ENCODE measurements at regions not wholly inside any gene's neighbourhood (a gene's known extent, or its start where the extent isn't known, plus 50 kb on each side); places are given as distances from the start of the nearest gene placed in this dataset.
"Not testable (repeated sequence)": the region's sequence is repeated elsewhere in the genome, so short reads cannot be mapped to it uniquely, and the experiment has no call there.

DNA sequence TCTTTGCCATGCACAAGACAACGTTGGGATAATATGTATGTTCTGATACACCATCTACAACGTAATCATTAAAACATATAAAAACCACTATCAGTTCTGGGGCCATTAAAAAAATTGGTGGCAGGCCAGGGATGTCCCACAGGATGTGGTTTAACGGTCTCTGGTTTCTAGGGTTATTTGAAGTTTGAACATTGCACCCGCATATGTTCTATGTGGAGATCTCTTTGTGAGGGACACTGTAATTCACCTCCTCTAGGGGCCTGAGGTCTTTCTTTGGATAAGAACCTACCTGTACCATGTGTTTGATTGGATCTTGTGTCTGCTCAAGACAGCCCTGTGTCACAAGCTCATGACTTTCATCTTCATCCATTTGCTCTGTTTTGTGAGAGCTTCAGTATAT, 73.2 kb downstream of the GGTLC2 start:
- no peak for DNase-seq

DNA sequence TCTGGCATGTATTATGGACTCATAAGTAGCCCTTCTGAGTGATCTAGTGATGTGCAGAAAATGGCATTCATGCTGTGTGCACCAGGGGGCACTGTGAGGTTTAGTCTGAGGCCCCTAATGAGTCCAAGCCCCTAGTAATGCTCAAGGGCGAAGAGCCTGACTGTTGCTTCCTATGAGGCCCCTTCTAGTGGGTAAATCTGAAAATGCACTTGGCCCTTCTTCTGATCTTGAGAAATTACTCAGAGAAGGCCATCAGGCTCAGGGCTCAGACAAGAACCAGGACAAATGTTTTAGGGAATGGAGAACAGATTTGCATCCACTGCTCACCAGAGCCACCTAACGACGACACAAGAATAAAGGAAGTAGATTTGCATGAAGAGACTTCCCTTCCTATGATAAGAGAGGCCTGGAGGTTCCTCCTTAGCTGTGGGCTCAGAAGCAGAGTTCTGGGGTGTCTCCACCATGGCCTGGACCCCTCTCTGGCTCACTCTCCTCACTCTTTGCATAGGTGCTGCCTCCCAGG, 75.8 kb downstream of the GGTLC2 start:
- peak; percentile 6 for DNase-seq

DNA sequence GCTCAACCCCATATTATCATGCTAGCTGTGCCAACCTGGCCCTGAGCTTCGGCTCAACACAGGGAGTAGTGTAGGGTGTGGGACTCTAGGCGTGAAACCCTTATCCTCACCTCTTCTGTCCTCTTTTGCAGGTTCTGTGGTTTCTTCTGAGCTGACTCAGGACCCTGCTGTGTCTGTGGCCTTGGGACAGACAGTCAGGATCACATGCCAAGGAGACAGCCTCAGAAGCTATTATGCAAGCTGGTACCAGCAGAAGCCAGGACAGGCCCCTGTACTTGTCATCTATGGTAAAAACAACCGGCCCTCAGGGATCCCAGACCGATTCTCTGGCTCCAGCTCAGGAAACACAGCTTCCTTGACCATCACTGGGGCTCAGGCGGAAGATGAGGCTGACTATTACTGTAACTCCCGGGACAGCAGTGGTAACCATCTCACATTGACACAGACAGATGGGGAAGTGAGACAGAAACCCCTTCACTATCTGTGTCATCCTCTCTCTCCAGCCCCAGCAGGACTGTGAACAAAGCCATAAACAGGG, 76.4 kb downstream of the GGTLC2 start:
- no peak for DNase-seq

DNA sequence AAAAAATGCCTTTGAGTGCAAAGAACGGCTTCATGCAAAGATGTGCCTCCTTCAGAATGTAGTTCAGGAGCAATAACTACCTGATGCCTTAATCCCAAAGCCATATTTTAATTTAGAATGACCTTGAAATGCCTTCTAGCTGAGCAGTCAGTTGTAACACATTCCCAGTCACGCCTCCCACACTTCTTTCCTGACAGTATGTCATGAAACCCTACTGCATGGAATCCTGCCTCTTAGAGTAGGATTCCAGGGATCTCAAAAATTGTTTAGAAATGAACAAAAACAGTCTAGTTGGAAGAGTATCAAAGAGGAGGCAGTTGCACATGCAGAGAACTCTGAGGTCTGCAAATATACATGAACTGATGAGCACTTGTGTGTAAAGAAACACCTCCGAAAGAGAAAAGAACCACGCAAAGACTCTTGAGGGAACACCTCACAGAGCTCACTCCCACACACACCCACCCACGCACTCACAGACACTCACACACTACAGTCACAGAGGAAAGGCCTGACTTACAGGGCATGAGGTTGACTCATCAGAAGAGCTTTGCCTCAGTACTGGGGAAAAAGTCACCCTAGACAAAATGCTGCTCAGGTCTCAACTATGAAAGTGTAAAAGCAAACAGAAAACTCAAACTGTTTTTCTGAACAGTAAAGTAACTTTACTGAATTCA, 77.4 kb downstream of the GGTLC2 start:
- no peak for DNase-seq

DNA sequence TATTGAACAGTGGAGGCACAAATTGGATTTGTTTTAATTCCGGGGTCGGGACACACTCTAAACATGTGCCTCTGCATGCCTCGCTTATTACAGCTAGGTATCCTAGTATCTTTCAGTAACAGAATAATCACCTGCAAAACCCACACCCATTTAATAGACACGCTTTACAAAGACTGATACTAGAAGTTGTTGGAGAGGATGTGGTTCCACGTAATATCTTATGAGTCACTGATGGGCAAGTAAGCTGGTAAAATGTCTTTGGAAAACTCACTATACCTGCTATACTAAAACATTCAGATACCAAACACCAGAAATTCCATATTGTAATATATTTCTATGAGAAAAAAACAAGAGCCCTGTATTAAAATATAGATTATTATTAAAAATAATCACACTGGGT, 84.0 kb downstream of the GGTLC2 start:
- no peak for DNase-seq

DNA sequence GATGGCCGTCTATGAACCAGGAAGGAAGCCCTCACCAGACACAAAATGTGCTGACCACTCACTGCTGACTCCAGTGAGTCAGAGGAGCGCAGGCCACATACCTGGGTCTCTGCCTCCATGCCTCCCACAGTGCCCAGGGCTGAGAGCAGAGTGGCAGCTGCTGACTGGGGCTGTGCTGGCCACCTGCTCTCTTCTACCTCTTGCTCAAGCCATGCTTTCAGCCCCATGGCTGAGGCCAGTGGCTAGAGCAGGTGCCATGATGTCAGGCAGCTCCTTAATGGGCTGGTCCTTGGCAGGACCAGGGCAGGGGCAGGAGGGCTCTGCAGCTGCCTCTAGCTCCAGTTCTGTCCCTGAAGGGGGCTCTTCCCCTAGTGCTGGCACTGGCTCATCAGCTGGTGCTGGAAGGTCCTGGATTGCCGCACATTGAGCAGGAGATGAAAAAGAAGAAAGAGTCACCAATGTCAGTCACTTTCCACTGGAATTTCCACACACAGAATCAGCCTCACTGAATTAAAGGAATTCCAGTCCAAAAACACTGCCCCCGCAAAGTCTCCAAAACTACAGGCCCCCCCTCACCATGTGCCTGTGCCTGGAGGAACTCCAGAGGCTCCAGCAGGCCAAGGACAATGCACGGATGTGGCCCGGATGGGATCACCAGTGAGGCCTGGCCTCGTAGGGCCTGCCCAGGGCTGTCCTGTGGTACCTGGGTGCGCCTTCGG, 86.4 kb downstream of the GGTLC2 start:
- DNase-seq, result no peak

DNA sequence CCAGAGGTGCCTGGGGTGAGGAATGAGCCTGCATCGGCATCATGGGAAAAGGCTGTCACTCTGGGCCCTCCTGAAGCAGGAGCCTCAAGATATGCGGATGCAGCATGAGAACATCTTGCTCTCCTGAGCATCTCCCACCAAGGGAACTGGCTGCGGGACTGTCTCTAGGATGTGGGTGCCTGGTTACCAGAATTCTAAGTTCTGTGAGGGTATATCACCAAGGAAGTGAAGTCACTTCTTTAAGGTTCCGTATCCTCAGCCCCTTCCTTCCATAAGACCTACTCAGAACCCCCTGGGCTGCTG, 86.9 kb downstream of the GGTLC2 start:
- no peak for DNase-seq

DNA sequence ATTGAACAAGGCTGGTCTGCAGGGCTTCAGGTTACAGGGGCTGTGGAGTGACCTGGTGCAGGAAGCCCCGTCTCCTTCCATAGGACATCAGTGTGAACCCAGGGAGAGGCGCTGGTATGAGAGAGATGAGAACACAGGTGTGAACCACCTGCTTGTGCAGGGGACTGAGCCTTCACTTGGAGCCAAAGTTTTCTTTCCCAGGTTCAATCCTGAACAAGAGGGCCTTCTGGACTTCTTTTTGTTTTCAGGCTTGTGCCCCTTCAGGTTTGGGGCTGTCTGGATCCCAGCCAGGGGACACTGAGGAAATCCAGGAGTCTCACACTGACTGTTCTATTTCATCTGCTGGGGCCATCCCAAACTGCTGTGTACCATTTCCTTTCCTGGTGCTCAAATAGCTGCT, 88.6 kb downstream of the GGTLC2 start:
- not testable (repeated sequence) for DNase-seq

DNA sequence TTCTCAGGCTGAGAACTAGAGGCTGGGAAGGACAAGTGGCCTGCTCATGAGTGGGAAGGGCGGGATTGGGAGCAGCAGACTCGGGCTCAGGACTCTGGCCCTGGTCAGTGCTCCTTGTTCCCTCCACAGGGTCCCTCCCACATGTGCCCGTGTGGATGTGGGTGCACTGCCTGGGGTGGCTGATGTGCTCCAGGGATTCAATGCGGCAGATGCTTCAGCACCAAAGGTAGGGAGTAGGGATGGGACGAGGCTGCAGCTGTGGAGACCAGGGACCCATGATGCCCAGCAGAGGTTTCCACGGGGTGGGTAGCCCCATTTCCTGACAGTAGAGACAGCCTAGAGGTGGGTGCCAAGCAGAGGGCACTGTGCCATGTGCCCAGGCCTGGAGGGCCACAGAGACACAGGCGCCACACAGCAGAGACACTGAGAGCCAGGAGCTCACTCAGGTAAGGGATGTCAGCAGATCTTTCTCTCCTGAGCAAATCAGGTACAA, 89.5 kb downstream of the GGTLC2 start:
- no peak for DNase-seq

DNA sequence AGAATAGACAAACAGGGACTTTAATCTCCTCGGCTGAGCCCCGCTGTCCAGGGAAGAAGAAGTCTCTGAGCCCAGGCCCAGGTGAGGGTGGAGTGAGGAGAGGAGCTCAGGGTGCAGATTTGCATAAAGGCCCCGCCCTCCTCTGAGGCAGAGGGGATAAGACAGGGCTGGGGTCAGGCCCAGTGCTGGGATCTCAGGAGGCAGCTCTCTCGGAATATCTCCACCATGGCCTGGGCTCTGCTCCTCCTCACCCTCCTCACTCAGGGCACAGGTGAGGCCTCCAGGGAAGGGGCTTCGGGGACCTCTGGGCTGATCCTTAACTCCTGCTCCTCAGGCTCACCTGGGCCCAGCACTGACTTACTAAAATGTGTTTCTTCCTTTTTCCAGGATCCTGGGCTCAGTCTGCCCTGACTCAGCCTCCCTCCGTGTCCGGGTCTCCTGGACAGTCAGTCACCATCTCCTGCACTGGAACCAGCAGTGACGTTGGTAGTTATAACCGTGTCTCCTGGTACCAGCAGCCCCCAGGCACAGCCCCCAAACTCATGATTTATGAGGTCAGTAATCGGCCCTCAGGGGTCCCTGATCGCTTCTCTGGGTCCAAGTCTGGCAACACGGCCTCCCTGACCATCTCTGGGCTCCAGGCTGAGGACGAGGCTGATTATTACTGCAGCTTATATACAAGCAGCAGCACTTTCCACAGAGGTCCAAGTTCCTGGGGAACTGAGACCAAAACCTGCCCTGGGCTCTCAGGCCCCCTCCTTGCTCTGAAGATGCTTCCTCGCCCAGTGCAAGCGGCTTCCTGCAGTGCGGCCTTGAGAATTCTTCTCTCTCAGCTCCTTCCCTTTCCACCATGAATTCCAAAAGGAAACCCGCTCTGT, 90.2 kb downstream of the GGTLC2 start:
- DNase-seq, result not testable (repeated sequence)

DNA sequence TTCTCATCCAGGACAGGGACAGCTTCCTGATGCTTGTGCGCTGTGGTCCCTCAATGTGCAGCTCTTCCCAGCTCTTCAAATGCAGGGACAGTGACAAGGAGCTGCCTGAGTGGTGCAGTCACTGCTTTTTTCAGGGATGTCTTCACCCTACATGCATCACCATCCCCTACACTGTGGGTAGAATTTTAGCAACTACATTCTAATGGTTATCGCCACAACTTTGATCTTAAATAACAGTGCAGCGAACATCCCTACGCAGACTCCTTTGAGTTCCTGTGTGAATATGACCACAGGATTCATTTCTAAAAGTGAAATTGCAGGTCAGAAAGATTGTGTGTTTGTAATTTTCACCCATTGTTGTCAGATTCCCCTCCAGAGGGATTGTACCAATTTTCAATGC, 90.9 kb downstream of the GGTLC2 start:
- not testable (repeated sequence) for DNase-seq

DNA sequence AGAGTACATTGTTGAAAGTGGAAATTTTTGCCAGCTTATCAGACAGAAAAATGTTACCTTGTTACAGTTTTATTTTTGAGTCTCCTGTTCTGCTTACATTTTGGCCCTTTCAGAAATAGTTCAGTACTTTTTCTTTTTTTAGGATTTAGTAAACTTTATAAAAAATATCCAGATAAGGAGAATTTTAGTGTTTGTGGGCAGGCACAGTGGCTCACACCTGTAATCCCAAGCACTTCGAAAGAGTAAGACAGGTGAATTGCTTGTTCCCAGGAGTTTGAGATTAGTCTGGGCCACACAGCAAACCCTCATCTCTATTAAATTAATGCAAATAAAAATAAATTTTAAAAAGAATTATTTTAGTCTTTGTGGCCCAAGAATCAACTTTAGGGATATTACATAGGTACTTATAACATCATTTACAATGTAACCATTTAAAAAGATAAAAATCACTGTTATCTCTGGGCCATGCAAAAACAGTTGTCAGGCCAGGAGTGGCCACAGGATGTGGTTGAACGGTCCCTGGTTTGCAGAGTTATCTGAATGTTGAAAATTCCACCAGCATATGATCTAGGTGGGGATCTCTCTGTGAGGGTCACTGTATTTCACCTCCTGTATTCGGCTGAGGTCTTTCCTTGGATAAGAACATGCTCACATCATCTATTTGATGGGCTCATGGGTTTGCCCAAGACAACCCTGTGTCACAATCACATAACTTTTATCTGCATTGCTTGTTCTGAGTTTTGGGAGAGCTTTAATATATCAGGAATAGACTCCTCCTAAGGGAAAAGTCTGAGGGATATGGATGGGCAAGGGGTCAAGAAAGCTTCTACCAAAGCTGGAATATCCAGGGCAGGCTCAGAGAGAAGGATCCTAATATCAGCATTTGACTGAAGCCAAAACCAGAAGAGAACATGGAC, 91.5 kb downstream of the GGTLC2 start:
- no peak for DNase-seq

DNA sequence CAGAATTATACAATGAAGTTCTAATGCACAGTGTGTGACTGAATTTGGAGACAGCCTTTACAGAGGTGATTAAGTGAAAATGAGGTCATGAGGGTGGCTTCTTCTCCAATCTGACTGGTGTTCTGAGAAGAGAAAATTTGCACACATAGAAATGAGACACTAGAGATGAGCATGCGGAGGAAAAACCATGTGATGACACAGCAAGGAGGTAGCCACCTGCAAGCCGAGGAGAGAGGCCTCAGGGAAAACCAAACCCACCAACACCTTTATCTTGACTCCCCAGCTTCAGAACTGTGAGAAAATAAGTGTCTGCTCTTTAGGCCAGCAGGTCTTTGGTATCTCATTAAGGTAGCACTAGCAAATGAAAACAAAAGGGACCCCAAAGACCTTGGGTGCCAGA, 93.2 kb downstream of the GGTLC2 start:
- no peak for DNase-seq

DNA sequence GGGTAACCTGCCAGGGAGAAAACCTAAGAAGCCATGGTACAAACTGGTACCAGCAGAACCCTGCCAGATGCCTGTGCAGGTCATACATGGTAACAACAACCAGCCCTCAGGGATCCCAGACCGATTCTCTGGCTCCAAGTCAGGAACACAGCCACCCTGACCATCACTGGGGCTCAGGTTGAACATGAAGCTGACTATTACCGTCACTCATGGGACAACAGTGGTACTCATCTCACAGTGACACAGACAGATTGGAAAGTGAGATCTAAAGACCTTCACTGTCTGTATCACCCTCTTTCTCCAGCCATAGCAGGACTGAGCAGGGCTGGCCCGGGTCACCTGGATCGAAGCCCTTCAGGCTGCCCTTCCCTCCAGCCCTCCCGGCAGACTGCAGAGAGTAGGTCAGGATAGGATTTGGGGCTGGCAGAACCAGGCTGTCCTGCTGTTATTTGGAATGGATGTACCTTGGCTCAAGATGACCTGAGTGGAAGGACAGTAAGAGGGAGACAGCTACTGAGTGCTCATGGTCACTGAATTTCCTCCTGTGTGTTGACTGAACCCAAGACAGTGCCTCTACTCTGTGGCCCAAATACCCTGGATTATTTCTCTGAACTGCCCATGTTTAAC, 94.7 kb downstream of the GGTLC2 start:
- DNase-seq, result no peak

DNA sequence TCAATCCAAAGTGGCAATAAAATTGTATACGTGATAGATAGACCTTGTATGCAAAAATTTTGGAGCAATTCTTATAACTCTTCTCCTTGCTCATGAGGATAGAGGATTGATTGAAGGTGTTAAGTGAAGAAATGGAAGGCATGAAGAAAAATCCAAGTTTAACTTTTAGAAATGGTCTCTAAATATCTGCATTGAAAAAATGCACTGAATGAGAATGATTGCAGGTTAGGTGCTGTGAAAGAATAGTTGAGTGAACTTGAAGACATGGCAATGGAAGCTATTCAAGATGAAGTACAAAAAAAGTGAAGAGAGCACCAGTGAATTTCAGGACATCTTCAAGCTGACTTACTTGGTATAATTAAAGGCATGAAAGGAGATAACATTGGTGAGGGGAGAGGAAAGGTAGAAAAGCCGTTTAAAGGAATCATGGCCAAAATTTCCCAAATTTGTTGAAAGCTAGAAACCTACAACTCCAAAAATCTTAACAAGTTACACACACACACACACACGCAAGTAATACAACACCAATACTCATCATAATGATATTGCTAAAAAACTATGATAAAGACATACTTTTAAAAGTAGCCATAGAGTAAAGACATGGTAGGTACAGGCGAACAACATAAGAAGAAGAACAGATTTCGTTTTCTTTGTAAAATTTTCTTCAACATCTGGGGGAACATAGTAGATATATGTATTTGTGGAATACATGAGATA, 96.3 kb downstream of the GGTLC2 start:
- no peak for DNase-seq

DNA sequence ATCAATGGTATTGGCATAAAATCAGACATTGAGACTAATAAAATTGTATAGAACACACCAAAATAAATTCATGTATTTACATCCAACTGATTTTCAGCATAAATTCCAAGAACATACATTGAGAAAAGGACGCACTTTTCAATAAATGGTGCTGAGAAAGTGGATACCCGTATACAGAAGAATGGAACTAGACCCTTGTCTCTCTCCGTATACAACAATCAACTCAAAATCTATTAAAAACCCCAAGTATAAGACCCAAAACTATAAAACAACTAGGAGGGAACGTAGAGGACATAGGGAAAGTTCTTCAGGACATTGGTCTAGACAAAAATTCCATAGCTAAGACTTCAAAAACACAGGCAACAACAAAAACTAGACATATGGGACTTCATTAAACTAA, 97.4 kb downstream of the GGTLC2 start:
- no peak for DNase-seq

DNA sequence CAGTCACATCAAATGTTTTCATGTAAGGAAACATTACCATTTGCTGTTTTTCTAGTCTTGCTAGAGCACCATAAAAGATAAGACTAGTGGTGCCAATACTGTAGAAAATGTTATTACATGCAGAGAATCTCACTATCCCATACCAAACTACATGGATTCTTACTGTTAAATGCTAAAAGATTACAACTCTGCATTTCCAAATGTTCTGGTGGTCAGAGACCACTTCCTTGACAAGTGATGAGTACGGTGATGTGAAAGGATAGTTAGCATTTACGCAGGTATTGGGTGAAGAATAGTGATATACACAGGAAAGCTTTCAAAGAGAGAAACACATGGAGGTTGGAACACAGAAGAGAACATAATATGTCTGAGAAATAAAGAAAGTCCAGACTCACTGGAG, 98.2 kb downstream of the GGTLC2 start:
- no peak for DNase-seq

DNA sequence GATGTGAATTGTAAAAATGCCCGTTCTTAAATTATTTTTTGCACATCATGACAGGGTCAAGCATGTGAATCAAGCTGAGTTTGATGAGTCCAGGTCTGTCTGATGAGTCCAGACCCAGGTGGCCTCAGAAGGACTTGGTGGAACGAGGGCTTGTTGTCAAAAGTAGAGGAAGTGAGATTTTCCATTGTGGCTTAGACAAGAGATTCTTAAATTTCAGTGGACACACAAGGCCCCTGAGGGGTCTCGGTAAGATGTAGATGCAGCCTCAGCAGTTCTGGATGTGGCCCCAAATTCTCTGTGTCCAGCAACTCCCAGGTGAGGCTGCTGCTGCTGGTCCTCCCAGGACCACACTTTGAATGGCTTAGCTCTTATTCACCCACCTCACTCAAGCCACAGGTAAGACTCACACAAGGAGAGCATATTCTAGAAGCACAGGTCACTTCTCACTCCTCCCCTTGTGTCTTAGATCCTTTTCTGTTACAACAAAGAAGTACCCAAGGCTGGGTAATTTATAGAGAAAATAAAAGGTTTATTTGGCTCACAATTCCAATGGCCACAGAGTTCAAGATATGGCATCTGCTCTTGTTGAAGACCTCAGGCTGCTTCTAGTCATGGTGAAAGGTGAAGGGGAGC, 98.8 kb downstream of the GGTLC2 start:
- DNase-seq, result no peak

DNA sequence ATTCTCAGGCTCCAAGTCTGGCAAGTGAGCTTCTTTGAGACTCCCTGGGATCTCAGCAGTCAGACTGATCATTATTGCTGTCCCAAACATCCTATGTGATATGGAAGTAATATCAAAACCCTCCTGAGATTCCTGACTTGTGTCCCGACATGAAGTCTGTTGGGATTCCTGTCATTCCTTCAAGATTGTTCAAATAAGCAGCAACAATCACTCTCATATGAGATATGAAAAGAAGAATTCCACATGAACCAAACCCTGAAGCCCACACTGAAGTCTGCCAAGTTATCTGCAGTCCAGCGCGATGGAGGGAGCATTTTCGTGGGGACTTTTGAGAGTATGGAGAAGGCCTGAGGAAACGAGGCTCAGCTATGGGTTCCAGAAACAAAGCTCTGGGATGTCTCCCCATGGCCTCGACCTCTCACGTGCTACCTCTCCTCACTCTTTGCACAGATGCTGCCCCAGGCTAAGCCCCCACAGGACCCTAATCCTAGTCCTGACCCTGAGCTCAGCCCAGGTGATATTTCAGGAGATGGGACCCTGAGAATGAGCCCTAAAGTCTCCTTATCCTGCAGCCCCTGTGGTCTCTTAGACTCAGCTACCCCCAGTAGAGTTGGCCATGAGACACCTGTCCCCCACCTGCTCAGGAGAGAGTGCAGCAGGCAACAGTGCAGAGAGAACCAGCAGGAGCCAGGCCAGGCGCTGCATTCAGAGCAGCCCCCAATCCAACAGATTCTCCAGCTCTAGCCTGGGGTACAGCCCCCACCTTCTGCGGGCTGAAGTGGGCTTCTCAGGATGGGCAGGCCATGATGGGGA, 100.2 kb downstream of the GGTLC2 start:
- no peak for DNase-seq
